GM23338 (cell line): ENCODE measurements at regions not wholly inside any gene's neighbourhood (a gene's known extent, or its start where the extent isn't known, plus 50 kb on each side); places are given as distances from the start of the nearest gene placed in this dataset.

ENCODE experiments used
- ATAC-seq: fragments of 200-7000 bp; cut with Tn5 transposase; 3 replicates; pipeline ENCODE4 v1.9.1; 2020
- DNase-seq: peaks from one replicate; pipeline ENCODE4 v3.0.0-alpha.2; 2015; ENCODE audit warnings: low spot score
- H2AFZ ChIP-seq: fragments of 200-600 bp; sonication (generic); 2 replicates; pipeline ENCODE4 v1.8.0; 2016; ENCODE audit warnings: antibody characterized with exemption, mild to moderate bottlenecking, moderate library complexity
- H3F3A ChIP-seq: fragments of 200-600 bp; sonication (generic); replicated peaks from 2 replicates; pipeline ENCODE4 v1.8.0; 2017; ENCODE audit warnings: antibody characterized with exemption, mixed run types, low read depth
- H3K27ac ChIP-seq: fragments of 200-600 bp; sonication (generic); 2 replicates; pipeline ENCODE4 v1.6.1; 2016; ENCODE audit warnings: low read depth
- H3K27me3 ChIP-seq: fragments of 200-600 bp; sonication (generic); 2 replicates; pipeline ENCODE4 v1.8.0; 2016; ENCODE audit warnings: mild to moderate bottlenecking, mixed run types, moderate library complexity; ENCODE audit not compliant: insufficient read depth
- H3K36me3 ChIP-seq: fragments of 200-600 bp; sonication (generic); 2 replicates; pipeline ENCODE4 v1.8.0; 2016; ENCODE audit warnings: mild to moderate bottlenecking; ENCODE audit not compliant: insufficient read depth
- H3K4me1 ChIP-seq: fragments of 200-600 bp; sonication (generic); 2 replicates; pipeline ENCODE4 v1.8.0; 2016; ENCODE audit warnings: mild to moderate bottlenecking, moderate library complexity; ENCODE audit not compliant: insufficient read depth
- H3K4me2 ChIP-seq: fragments of 200-600 bp; sonication (generic); 2 replicates; pipeline ENCODE4 v1.7.1; 2017; ENCODE audit warnings: mixed run types
- H3K4me3 ChIP-seq: fragments of 200-600 bp; sonication (generic); 2 replicates; pipeline ENCODE4 v1.6.1; 2016; ENCODE audit warnings: mixed run types
- H3K79me2 ChIP-seq: fragments of 200-600 bp; sonication (generic); replicated peaks from 2 replicates; pipeline ENCODE4 v1.8.0; 2017; ENCODE audit warnings: mild to moderate bottlenecking; ENCODE audit not compliant: insufficient read depth
- H3K9me2 ChIP-seq: fragments of 200-600 bp; sonication (generic); 2 replicates; pipeline ENCODE4 v1.8.0; 2017; ENCODE audit not compliant: insufficient read depth
- H4K20me1 ChIP-seq: fragments of 200-600 bp; sonication (generic); replicated peaks from 2 replicates; pipeline ENCODE4 v1.8.0; 2017; ENCODE audit warnings: mild to moderate bottlenecking; ENCODE audit not compliant: insufficient read depth
- H3K27ac Mint-ChIP-seq: 2 replicates; pipeline ENCODE4 v1.8.0; 2020; ENCODE audit warnings: inconsistent platforms, mild to moderate bottlenecking, moderate library complexity, mixed read lengths
- H3K27me3 Mint-ChIP-seq: 3 replicates; pipeline ENCODE4 v1.8.0; 2022; ENCODE audit warnings: low read depth, mild to moderate bottlenecking, moderate library complexity, mixed read lengths, inconsistent platforms; ENCODE audit not compliant: insufficient read depth, poor library complexity
- H3K36me3 Mint-ChIP-seq: 3 replicates; pipeline ENCODE4 v1.8.0; 2021; ENCODE audit warnings: low read depth, mild to moderate bottlenecking, inconsistent platforms, moderate library complexity, mixed read lengths
- H3K4me1 Mint-ChIP-seq: 3 replicates; pipeline ENCODE4 v1.8.0; 2020; ENCODE audit warnings: mild to moderate bottlenecking, inconsistent platforms, mixed read lengths
- H3K4me3 Mint-ChIP-seq: 3 replicates; pipeline ENCODE4 v1.8.0; 2021; ENCODE audit warnings: moderate library complexity, mild to moderate bottlenecking, inconsistent platforms, mixed read lengths
- H3K9me3 Mint-ChIP-seq: 3 replicates; pipeline ENCODE4 v1.8.0; 2020; ENCODE audit warnings: moderate library complexity, mild to moderate bottlenecking, inconsistent platforms, mixed read lengths
- CREB1 ChIP-seq: fragments of 250-450 bp; sonication (Bioruptor Pico); IDR thresholded peaks from 2 replicates; pipeline ENCODE4 v1.5.0; 2020; ENCODE audit warnings: low read depth, mild to moderate bottlenecking, moderate library complexity
- CTCF ChIP-seq, 2 experiments: fragments of 200-600 bp in 1 of 2; sonication (generic) in 1 of 2; conservative IDR thresholded peaks; 2 replicates each; pipeline versions ENCODE4 v1.5.1 to v1.6.1; 2016 to 2017; ENCODE audit warnings: antibody characterized with exemption in 2 of 2, low read depth in 2 of 2, mild to moderate bottlenecking in 2 of 2, moderate library complexity in 1 of 2
- EZH2 ChIP-seq: fragments of 200-600 bp; sonication (generic); IDR thresholded peaks from one replicate; pipeline ENCODE4 v1.8.0; 2017; ENCODE audit warnings: antibody characterized with exemption, mild to moderate bottlenecking, low read depth; ENCODE audit not compliant: unreplicated experiment
- NANOG ChIP-seq: IDR thresholded peaks from 2 replicates; pipeline ENCODE4 v1.6.1; 2016; ENCODE audit warnings: antibody characterized with exemption, borderline replicate concordance
- POLR2AphosphoS5 ChIP-seq: IDR thresholded peaks from 2 replicates; pipeline ENCODE4 v1.6.1; 2016; ENCODE audit warnings: antibody characterized with exemption, low read depth
- REST ChIP-seq: IDR thresholded peaks from one replicate; pipeline ENCODE4 v1.6.1; 2018; ENCODE audit warnings: antibody characterized with exemption; ENCODE audit not compliant: unreplicated experiment
- STAT1 ChIP-seq: IDR thresholded peaks from one replicate; pipeline ENCODE4 v1.6.1; 2016; ENCODE audit warnings: antibody characterized with exemption; ENCODE audit not compliant: unreplicated experiment
- ZNF114 ChIP-seq: fragments of 250-450 bp; sonication (Bioruptor Pico); IDR thresholded peaks from 2 replicates; pipeline ENCODE4 v1.5.0; 2020; ENCODE audit warnings: mild to moderate bottlenecking, moderate library complexity
- ZNF462 ChIP-seq: fragments of 250-450 bp; sonication (Bioruptor Pico); IDR thresholded peaks from 2 replicates; pipeline ENCODE4 v1.5.0; 2020; ENCODE audit warnings: mild to moderate bottlenecking, moderate library complexity

- TF ChIP-seq ZNF462 (CRISPR knock-in tag) (no peak), REST (no peak)
These were observed 616.1 kb upstream of the RGMB start (continued) for GRCh38 chr5:98157368-98157767.

GRCh38 chr5:98158440-98158839 lies 615.0 kb upstream of the RGMB start:
- DNase-seq (no peak), ATAC-seq (no peak)
- Histone ChIP-seq H3K4me1 (no peaks in the 10 kb centered on the region), H3K36me3 (no peaks in the 10 kb centered on the region), H3K27me3 (no peaks in the 10 kb centered on the region), H3K9me2 (peaks cover 21% of the 10 kb centered on the region; the same call in 1 of the 2 replicates), H3F3A (no peaks in the 10 kb centered on the region), H4K20me1 (no peaks in the 10 kb centered on the region), H3K4me3 (no peak overlapping the region), H2AFZ (no peak overlapping the region), H3K27ac (no peak overlapping the region), H3K79me2 (no peaks in the 10 kb centered on the region), H3K4me2 (no peak overlapping the region)
- peaks cover 3% of the 10 kb centered on the region; the same call in 1 of the 3 replicates for H3K36me3 Mint-ChIP-seq
- H3K27me3 Mint-ChIP-seq, result no peaks in the 10 kb centered on the region
- H3K27ac Mint-ChIP-seq, result no peak overlapping the region
- H3K4me3 Mint-ChIP-seq, result no peak overlapping the region
- H3K4me1 Mint-ChIP-seq, result no peaks in the 10 kb centered on the region
- peaks cover 3% of the 10 kb centered on the region; the same call in 1 of the 3 replicates for H3K9me3 Mint-ChIP-seq
- no peak for TF ChIP-seq POLR2AphosphoS5
- TF ChIP-seq CTCF (conservative IDR thresholded peaks at IDR 0.05; ENCODE audit: low read depth in 2 of 2), result no peak
- TF ChIP-seq EZH2, result no peak
- no peak for TF ChIP-seq NANOG
- TF ChIP-seq ZNF114 (CRISPR knock-in tag), result no peak
- no peak for TF ChIP-seq CREB1 (CRISPR knock-in tag)
- no peak for TF ChIP-seq STAT1
- TF ChIP-seq REST, result no peak
